Activated B cell treated with CpG ODN at 0.5 μM for 24 hours (primary cell): ENCODE measurements at regions not wholly inside any gene's neighbourhood (a gene's known extent, or its start where the extent isn't known, plus 50 kb on each side); places are given as distances from the start of the nearest gene placed in this dataset.

Source experiments
- ATAC-seq: fragments of 200-7000 bp; cut with Tn5 transposase; one replicate; pipeline ENCODE4 v1.10.0; 2021; ENCODE audit warnings: low read depth, mild to moderate bottlenecking, moderate library complexity
- CTCF ChIA-PET: fragments of 350-600 bp; sonication (Branson Sonifier 250); formaldehyde crosslinking; loops from one replicate; lab custom pipeline; 2021; ENCODE audit warnings: antibody characterized with exemption; lab: Charles Lee
- POLR2A ChIA-PET: fragments of 350-600 bp; sonication (Branson Sonifier 250); formaldehyde crosslinking; loops from one replicate; lab custom pipeline; 2021; ENCODE audit warnings: antibody characterized with exemption; lab: Charles Lee
- DNase-seq: peaks from one replicate; pipeline ENCODE4 v3.0.0; 2022
- H3K27ac Mint-ChIP-seq: one replicate; pipeline ENCODE4 v1.8.0; 2020; ENCODE audit warnings: mixed read lengths
- H3K27me3 Mint-ChIP-seq: one replicate; pipeline ENCODE4 v1.8.0; 2021; ENCODE audit warnings: mixed read lengths
- H3K36me3 Mint-ChIP-seq: one replicate; pipeline ENCODE4 v1.8.0; 2021; ENCODE audit warnings: low read depth, mixed read lengths
- H3K4me1 Mint-ChIP-seq: one replicate; pipeline ENCODE4 v1.8.0; 2021; ENCODE audit warnings: mixed read lengths
- H3K4me3 Mint-ChIP-seq: one replicate; pipeline ENCODE4 v1.8.0; 2020; ENCODE audit warnings: mild to moderate bottlenecking, mixed read lengths
- H3K9me3 Mint-ChIP-seq: one replicate; pipeline ENCODE4 v1.8.0; 2020; ENCODE audit warnings: mixed read lengths
- CTCF ChIP-seq: fragments of 200-600 bp; IDR thresholded peaks from one replicate; pipeline ENCODE4 v1.8.0; 2022; ENCODE audit warnings: antibody characterized with exemption, mild to moderate bottlenecking
- intact Hi-C: fragments of 100-400 bp; cut with micrococcal nuclease; formaldehyde crosslinking; loops from one replicate; pipeline ENCODE4 v1.15.1; 2024

DNA sequence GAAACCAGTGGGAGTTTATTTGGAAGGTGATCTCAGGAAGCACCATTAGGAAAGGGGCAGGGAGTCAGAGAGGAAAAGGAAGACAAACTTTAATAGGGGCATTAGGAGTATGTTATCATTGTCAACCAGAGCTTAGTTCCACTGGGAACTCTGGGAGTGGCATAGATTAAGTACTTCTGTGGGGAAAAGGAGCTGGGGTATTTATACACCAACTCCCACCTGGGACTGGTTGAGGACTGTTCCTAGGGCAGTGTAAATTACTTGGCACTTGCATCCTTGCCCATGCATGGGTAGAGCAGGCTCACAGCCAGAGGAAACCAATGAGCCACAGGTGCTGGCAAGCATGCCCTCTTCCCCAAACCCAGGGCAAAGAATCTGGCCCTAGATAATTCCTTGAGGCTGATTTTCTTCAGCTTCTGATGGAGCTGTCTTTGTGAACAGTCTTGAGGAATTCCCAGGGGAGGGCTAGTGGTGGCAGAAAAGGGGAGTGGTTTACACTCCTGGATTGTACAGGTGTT is 541.2 kb downstream of the MIAT start:
- ATAC-seq (no peak), DNase-seq (no peak)
- Mint-ChIP-seq H3K9me3 (peaks cover 5% of the 10 kb centered on the region), H3K4me1 (no peaks in the 10 kb centered on the region), H3K27me3 (peaks cover 6% of the 10 kb centered on the region), H3K36me3 (no peaks in the 10 kb centered on the region), H3K4me3 (no peak overlapping the region), H3K27ac (no peak overlapping the region)
- CTCF ChIA-PET, result no interaction called here
- no peak for TF ChIP-seq CTCF
- POLR2A ChIA-PET, result no interaction called here
- intact Hi-C loops, result no loop called here

GRCh38 chr22:27199354-27199753 is 542.0 kb downstream of the MIAT start:
- Mint-ChIP-seq H3K9me3 (peaks cover 5% of the 10 kb centered on the region), H3K27ac (no peak overlapping the region), H3K4me3 (no peak overlapping the region), H3K36me3 (no peaks in the 10 kb centered on the region), H3K4me1 (no peaks in the 10 kb centered on the region), H3K27me3 (peaks cover 6% of the 10 kb centered on the region)
- no peak for ATAC-seq
- CTCF ChIA-PET, result no interaction called here
- POLR2A ChIA-PET, result no interaction called here
- intact Hi-C loops, result no loop called here
- no peak for DNase-seq
- TF ChIP-seq CTCF, result no peak

GRCh38 chr22:27201276-27201675 is 543.9 kb downstream of the MIAT start:
- Mint-ChIP-seq H3K9me3 (peaks cover 5% of the 10 kb centered on the region), H3K27ac (no peak overlapping the region), H3K4me1 (no peaks in the 10 kb centered on the region), H3K27me3 (peaks cover 10% of the 10 kb centered on the region), H3K36me3 (no peaks in the 10 kb centered on the region), H3K4me3 (no peak overlapping the region)
- ATAC-seq (no peak), DNase-seq (no peak)
- TF ChIP-seq CTCF, result no peak
- POLR2A ChIA-PET, result no interaction called here
- intact Hi-C loops, result no loop called here
- CTCF ChIA-PET, result no interaction called here

- H3K4me3 Mint-ChIP-seq, result no peak overlapping the region
- no peak overlapping the region for H3K27ac Mint-ChIP-seq
- peaks cover 13% of the 10 kb centered on the region for H3K27me3 Mint-ChIP-seq
- intact Hi-C loops, result no loop called here
- H3K36me3 Mint-ChIP-seq, result no peaks in the 10 kb centered on the region
- no peak for TF ChIP-seq CTCF
- no peaks in the 10 kb centered on the region for H3K4me1 Mint-ChIP-seq
- POLR2A ChIA-PET, result no interaction called here
- DNase-seq (no peak), ATAC-seq (no peak)
- CTCF ChIA-PET, result no interaction called here
- peaks cover 5% of the 10 kb centered on the region for H3K9me3 Mint-ChIP-seq
Measured at GRCh38 chr22:27201741-27202140, 544.4 kb downstream of the MIAT start.

DNA sequence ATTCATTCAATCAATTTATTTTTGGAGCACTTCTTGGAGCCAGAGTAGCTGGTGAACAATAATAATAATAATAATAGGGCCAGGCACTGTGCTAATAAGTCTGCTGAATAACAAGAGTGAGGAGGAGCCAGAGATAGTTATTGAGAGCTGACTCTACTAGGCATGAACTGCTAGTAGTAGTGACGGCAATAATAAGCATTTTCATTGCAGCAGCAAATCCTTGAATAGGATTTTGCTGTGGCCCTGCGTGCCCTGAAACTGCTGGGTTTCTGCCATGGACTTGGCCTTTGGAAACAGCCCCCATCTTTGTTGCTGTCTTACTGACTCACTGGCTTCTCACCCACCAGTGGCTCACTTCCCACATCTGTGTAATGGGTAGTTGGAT is 545.9 kb downstream of the MIAT start:
- DNase-seq, result no peak
- Mint-ChIP-seq H3K9me3 (no peaks in the 10 kb centered on the region), H3K4me3 (no peak overlapping the region), H3K27me3 (peaks cover 13% of the 10 kb centered on the region), H3K27ac (no peak overlapping the region), H3K4me1 (no peaks in the 10 kb centered on the region), H3K36me3 (no peaks in the 10 kb centered on the region)
- ATAC-seq, result no peak
- POLR2A ChIA-PET, result no interaction called here
- CTCF ChIA-PET, result no interaction called here
- no peak for TF ChIP-seq CTCF
- intact Hi-C loops, result no loop called here
